HCT116 (cell line): ENCODE measurements at regions not wholly inside any gene's neighbourhood (a gene's known extent, or its start where the extent isn't known, plus 50 kb on each side); places are given as distances from the start of the nearest gene placed in this dataset.

Experiments
- ATAC-seq: fragments of 200-7000 bp; cut with Tn5 transposase; 2 replicates; pipeline ENCODE4 v1.9.1; 2020; ENCODE audit warnings: mild to moderate bottlenecking, moderate library complexity
- BruUV-seq: library from RNA; stranded (reverse); fragments of 400-500 nt; replicated peaks from 2 replicates; lab custom pipeline; 2021; lab: Mats Ljungman, UMichigan
- CTCF ChIA-PET: fragments of 300-600 bp; sonication (Branson Sonifier 250); formaldehyde crosslinking; loops from one replicate; lab custom pipeline; 2021; ENCODE audit warnings: antibody characterized with exemption; lab: Charles Lee
- POLR2A ChIA-PET: fragments of 300-600, 350-600 bp; sonication (Branson Sonifier 250); formaldehyde crosslinking; loops from one replicate; lab custom pipeline; 2021; ENCODE audit warnings: antibody characterized with exemption; lab: Charles Lee
- RAD21 ChIA-PET, 2 experiments: fragments of 300-600 bp; sonication (Branson Sonifier 250); formaldehyde crosslinking; loops; one replicate each; lab custom pipeline; 2023; ENCODE audit warnings: low total read pairs in 2 of 2; ENCODE audit not compliant: uncharacterized antibody in 2 of 2, unreplicated experiment in 2 of 2, low non-redundant PET in 1 of 2; lab: Charles Lee
- DNase-seq: peaks from one replicate; pipeline ENCODE4 v3.0.0-alpha.2; 2010; ENCODE audit warnings: low read depth, low spot score
- H2AFZ ChIP-seq: fragments of 200-600 bp; shearing (Covaris generic), sonication (generic); 2 replicates; pipeline ENCODE4 v1.6.1; 2017; ENCODE audit warnings: low read depth, mixed run types, mixed read lengths, antibody characterized with exemption, low read length; ENCODE audit not compliant: poor library complexity, severe bottlenecking
- H3K27ac ChIP-seq: 2 replicates; pipeline ENCODE4 v1.5.1; 2012; ENCODE audit warnings: low read depth, low read length
- H3K27me3 ChIP-seq: fragments of 200-600 bp; sonication (generic); 2 replicates; pipeline ENCODE4 v1.6.1; 2016; ENCODE audit warnings: mixed run types, low read length, mixed read lengths; ENCODE audit not compliant: insufficient read depth
- H3K36me3 ChIP-seq, 2 experiments: fragments of 200-500 bp in 1 of 2; fragments of 200-600 bp in 1 of 2; sonication (Bioruptor generic) in 1 of 2; sonication (generic) in 1 of 2; 2 replicates each; pipeline versions ENCODE4 v1.5.1 to v1.6.1; 2014 to 2016; ENCODE audit warnings: low read length in 2 of 2, inconsistent platforms in 1 of 2, mixed read lengths in 1 of 2, mixed run types in 1 of 2; ENCODE audit not compliant: insufficient read depth in 2 of 2, control insufficient read depth in 1 of 2
- H3K4me1 ChIP-seq, 2 experiments: fragments of 200-600 bp in 1 of 2; sonication (generic) in 1 of 2; 2 replicates each; pipeline versions ENCODE4 v1.5.1 to v1.6.1; 2012 to 2017; ENCODE audit warnings: low read length in 2 of 2, inconsistent platforms in 1 of 2, mild to moderate bottlenecking in 1 of 2, mixed read lengths in 1 of 2, mixed run types in 1 of 2, moderate library complexity in 1 of 2; ENCODE audit not compliant: insufficient read depth in 2 of 2, control insufficient read depth in 1 of 2
- H3K4me2 ChIP-seq: fragments of 200-600 bp; sonication (generic); 2 replicates; pipeline ENCODE4 v1.6.1; 2017; ENCODE audit warnings: mixed run types, low read length, mixed read lengths
- H3K4me3 ChIP-seq, 2 experiments: fragments of 200-600 bp in 1 of 2; sonication (generic) in 1 of 2; replicated peaks in 1 of 2; 2 replicates each; pipeline ENCODE4 v1.5.1; 2011 to 2016; ENCODE audit warnings: low read length in 2 of 2, control low read depth in 1 of 2, low read depth in 1 of 2, mild to moderate bottlenecking in 1 of 2, mixed read lengths in 1 of 2, mixed run types in 1 of 2
- H3K79me2 ChIP-seq: fragments of 200-600 bp; sonication (generic); 2 replicates; pipeline ENCODE4 v1.6.1; 2017; ENCODE audit warnings: mild to moderate bottlenecking, mixed run types, low read length, moderate library complexity, mixed read lengths; ENCODE audit not compliant: insufficient read depth
- H3K9ac ChIP-seq: fragments of 200-600 bp; sonication (generic); 2 replicates; pipeline ENCODE4 v1.6.1; 2016; ENCODE audit warnings: low read length, mixed read lengths
- H3K9me2 ChIP-seq: fragments of 200-600 bp; sonication (generic), shearing (Covaris generic); 2 replicates; pipeline ENCODE4 v1.6.1; 2017; ENCODE audit warnings: mixed run types, mild to moderate bottlenecking, moderate library complexity; ENCODE audit not compliant: insufficient read depth
- H3K9me3 ChIP-seq, 2 experiments: fragments of 200-500 bp in 1 of 2; fragments of 200-600 bp in 1 of 2; sonication (Bioruptor generic) in 1 of 2; sonication (generic) in 1 of 2; 2 replicates each; pipeline ENCODE4 v1.6.1; 2014 to 2017; ENCODE audit warnings: low read length in 2 of 2, mixed read lengths in 2 of 2, inconsistent platforms in 1 of 2, low read depth in 1 of 2, mild to moderate bottlenecking in 1 of 2, mixed run types in 1 of 2, moderate library complexity in 1 of 2; ENCODE audit not compliant: control insufficient read depth in 1 of 2, insufficient read depth in 1 of 2
- H4K20me1 ChIP-seq: fragments of 200-600 bp; sonication (generic), shearing (Covaris generic); 2 replicates; pipeline ENCODE4 v1.6.1; 2017; ENCODE audit warnings: mixed run types, mild to moderate bottlenecking, moderate library complexity; ENCODE audit not compliant: insufficient read depth
- FOSL1 ChIP-seq: IDR thresholded peaks from 2 replicates; pipeline ENCODE4 v1.6.1; 2012; ENCODE audit warnings: low read depth
- POLR2AphosphoS5 ChIP-seq: IDR thresholded peaks from 2 replicates; pipeline ENCODE4 v1.6.1; 2011; ENCODE audit warnings: mild to moderate bottlenecking, low read depth, low read length, moderate library complexity
- RAD21 ChIP-seq: IDR thresholded peaks from 2 replicates; pipeline ENCODE4 v1.6.1; 2012; ENCODE audit warnings: low read depth, mild to moderate bottlenecking
- SP1 ChIP-seq: IDR thresholded peaks from 2 replicates; pipeline ENCODE4 v1.6.1; 2012; ENCODE audit warnings: low read depth
- intact Hi-C: fragments of 100-400 bp; cut with micrococcal nuclease; formaldehyde crosslinking; loops from 2 replicates; pipeline ENCODE4 v1.10.0; 2022
- TF ChIP-seq, protein P1 (sequence below), 3 experiments: fragments of 200-600 bp in 1 of 3; sonication (generic) in 1 of 3; IDR thresholded peaks in 2 of 3; conservative IDR thresholded peaks in 1 of 3; 2 replicates each; pipeline ENCODE4 v1.5.1; 2012 to 2017; ENCODE audit warnings: low read depth in 2 of 3, low read length in 2 of 3, antibody characterized with exemption in 1 of 3, borderline replicate concordance in 1 of 3, control low read depth in 1 of 3, mild to moderate bottlenecking in 1 of 3, mixed read lengths in 1 of 3, mixed run types in 1 of 3, moderate library complexity in 1 of 3; ENCODE audit not compliant: insufficient read depth in 1 of 3
- TF ChIP-seq, protein P2 (sequence below): IDR thresholded peaks from 2 replicates; pipeline ENCODE4 v1.6.1; 2012

DNA sequence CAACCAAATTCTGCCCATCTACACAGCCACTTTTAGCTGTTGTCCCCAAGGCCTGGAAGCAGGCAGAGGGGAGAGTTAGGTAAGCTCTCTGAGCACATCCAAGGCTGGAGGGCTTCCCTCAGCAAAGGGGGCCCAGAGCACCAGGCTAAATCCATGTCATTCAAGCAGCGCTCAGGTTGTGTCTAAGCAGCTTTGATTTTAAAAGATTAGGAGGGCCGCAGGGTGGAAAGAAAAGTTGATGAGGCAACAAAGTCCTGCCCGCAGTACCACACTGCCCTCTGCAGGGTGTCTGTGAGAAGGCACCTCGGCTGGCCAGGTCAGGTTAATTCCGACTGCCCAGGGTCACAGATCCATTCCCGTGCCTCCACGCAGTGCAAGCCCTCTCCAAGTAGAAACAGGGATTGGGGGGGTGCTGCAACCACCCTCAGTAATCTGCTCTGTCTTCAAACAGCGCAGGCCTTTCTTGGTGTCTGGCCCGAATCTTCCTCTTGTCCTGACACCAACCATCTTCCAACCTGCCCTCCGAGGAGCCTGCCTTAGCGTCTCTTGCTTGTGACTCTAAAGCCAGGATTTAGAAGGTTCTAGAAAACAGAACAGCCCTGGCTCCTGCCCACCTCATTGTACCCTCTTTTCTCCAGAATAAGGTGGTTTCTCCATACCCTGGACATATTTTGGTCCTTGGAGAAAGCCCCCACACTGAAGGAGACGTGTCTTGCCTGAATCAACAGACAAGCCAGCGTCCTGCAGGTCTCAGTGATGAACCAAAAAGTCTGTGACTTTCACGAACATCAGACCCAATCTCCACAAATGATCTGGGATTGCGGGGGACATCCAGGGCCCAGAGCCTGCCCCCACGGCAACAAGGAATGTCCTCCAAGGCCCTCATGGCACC, 289.2 kb downstream of the TNS1 start:
- no peak overlapping the region for H3K27ac ChIP-seq
- TF ChIP-seq, protein P1, sequence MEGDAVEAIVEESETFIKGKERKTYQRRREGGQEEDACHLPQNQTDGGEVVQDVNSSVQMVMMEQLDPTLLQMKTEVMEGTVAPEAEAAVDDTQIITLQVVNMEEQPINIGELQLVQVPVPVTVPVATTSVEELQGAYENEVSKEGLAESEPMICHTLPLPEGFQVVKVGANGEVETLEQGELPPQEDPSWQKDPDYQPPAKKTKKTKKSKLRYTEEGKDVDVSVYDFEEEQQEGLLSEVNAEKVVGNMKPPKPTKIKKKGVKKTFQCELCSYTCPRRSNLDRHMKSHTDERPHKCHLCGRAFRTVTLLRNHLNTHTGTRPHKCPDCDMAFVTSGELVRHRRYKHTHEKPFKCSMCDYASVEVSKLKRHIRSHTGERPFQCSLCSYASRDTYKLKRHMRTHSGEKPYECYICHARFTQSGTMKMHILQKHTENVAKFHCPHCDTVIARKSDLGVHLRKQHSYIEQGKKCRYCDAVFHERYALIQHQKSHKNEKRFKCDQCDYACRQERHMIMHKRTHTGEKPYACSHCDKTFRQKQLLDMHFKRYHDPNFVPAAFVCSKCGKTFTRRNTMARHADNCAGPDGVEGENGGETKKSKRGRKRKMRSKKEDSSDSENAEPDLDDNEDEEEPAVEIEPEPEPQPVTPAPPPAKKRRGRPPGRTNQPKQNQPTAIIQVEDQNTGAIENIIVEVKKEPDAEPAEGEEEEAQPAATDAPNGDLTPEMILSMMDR (IDR thresholded peaks at IDR 0.05 in 2 of 3, conservative IDR thresholded peaks at IDR 0.05 in 1 of 3; ENCODE audit: borderline replicate concordance in 1 of 3, insufficient read depth in 1 of 3, low read depth in 2 of 3, low read length in 2 of 3): peak; percentile 83 to 96 (median 95)
- TF ChIP-seq, protein P2, sequence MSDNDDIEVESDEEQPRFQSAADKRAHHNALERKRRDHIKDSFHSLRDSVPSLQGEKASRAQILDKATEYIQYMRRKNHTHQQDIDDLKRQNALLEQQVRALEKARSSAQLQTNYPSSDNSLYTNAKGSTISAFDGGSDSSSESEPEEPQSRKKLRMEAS: no peak
- TF ChIP-seq POLR2AphosphoS5 (no peak), RAD21 (peak; percentile 97), SP1 (no peak), FOSL1 (no peak)
- BruUV-seq: no TSS peak
- peaks cover 45% of the 10 kb centered on the region for H3K27me3 ChIP-seq
- DNase-seq (peak; percentile 26), ATAC-seq (peak; percentile 89)
- H3K79me2 ChIP-seq: no peaks in the 10 kb centered on the region
- H3K9me2 ChIP-seq: no peaks in the 10 kb centered on the region
- H2AFZ ChIP-seq: no peak overlapping the region
- no peaks in the 10 kb centered on the region for H3K9me3 ChIP-seq
- RAD21 ChIA-PET: interaction anchor here (0.9 to 1.2 kb wide), 4 partner anchors 63 to 547 kb away, joined by 3 to 4 read pairs (median 3); no protein-coding TSS in a partner anchor
- no peaks in the 10 kb centered on the region for H4K20me1 ChIP-seq
- no peaks in the 10 kb centered on the region for H3K4me1 ChIP-seq
- CTCF ChIA-PET: interaction anchor here (0.6 to 2.2 kb wide), 19 partner anchors 10 to 1194 kb away, joined by 3 to 18 read pairs (median 4); no protein-coding TSS in a partner anchor
- intact Hi-C loops: loop anchor here (1.0 to 5.0 kb wide), 7 partner anchors 63 to 1196 kb away; partner anchors contain the start of gene IGFBP5
- H3K36me3 ChIP-seq: no peaks in the 10 kb centered on the region
- no peak overlapping the region for H3K4me2 ChIP-seq
- H3K9ac ChIP-seq: no peak overlapping the region
- H3K4me3 ChIP-seq: no peak overlapping the region
- POLR2A ChIA-PET: no interaction called here
